ENCODE measurements at regions not wholly inside any gene's neighbourhood (a gene's known extent, or its start where the extent isn't known, plus 50 kb on each side); places are given as distances from the start of the nearest gene placed in this dataset.

GRCh38 chr20:11372876-11373790 is 544.6 kb upstream of the BTBD3 start:
- no peak for TF ChIP-seq POLR2AphosphoS5 (IDR thresholded peaks at IDR 0.05; ENCODE audit: low read depth)
- no peak for TF ChIP-seq CTCF (conservative IDR thresholded peaks at IDR 0.05; ENCODE audit: low read depth in 2 of 2)
- no peak for TF ChIP-seq CREB1 (CRISPR knock-in tag; IDR thresholded peaks at IDR 0.05; ENCODE audit: low read depth)
- no peak for TF ChIP-seq ZNF331 (CRISPR knock-in tag; IDR thresholded peaks at IDR 0.05; ENCODE audit: low read depth)
- TF ChIP-seq ZNF114 (CRISPR knock-in tag; IDR thresholded peaks at IDR 0.05) = no peak
- TF ChIP-seq ETS1 (IDR thresholded peaks at IDR 0.05) = no peak
- no peak for TF ChIP-seq EZH2phosphoT487 (IDR thresholded peaks at IDR 0.05; ENCODE audit: unreplicated experiment)
- no peak for TF ChIP-seq NANOG (IDR thresholded peaks at IDR 0.05; ENCODE audit: borderline replicate concordance)
- TF ChIP-seq EZH2 (IDR thresholded peaks at IDR 0.05; ENCODE audit: low read depth, unreplicated experiment) = no peak
- TF ChIP-seq REST (IDR thresholded peaks at IDR 0.05; ENCODE audit: unreplicated experiment) = no peak
- TF ChIP-seq JUNB (IDR thresholded peaks at IDR 0.05; ENCODE audit: unreplicated experiment) = no peak
- no peak for TF ChIP-seq ZNF462 (CRISPR knock-in tag; IDR thresholded peaks at IDR 0.05)

Measured in GM23338 (cell line).